Fibroblast of lung (primary cell): ENCODE measurements at regions not wholly inside any gene's neighbourhood (a gene's known extent, or its start where the extent isn't known, plus 50 kb on each side); places are given as distances from the start of the nearest gene placed in this dataset.

Experiments
- DNase-seq, 2 donors: peaks; one replicate each; pipeline versions ENCODE4 v3.0.0 to v3.0.0-alpha.2; 2010; ENCODE audit warnings: low read depth in 2 of 2
- H2AFZ ChIP-seq: 2 replicates; pipeline ENCODE4 v1.5.1; 2012; ENCODE audit warnings: low read length, control low read depth, inconsistent platforms
- H3K27ac ChIP-seq: 2 replicates; pipeline ENCODE4 v1.5.1; 2011; ENCODE audit warnings: low read length, control low read depth; ENCODE audit not compliant: insufficient read depth
- H3K27me3 ChIP-seq: 2 replicates; pipeline ENCODE4 v1.5.1; 2011; ENCODE audit warnings: mild to moderate bottlenecking, low read length; ENCODE audit not compliant: control insufficient read depth, insufficient read depth
- H3K36me3 ChIP-seq: 2 replicates; pipeline ENCODE4 v1.5.1; 2011; ENCODE audit warnings: low read length; ENCODE audit not compliant: control insufficient read depth, insufficient read depth
- H3K4me1 ChIP-seq: 2 replicates; pipeline ENCODE4 v1.5.1; 2011; ENCODE audit warnings: low read length; ENCODE audit not compliant: control insufficient read depth, insufficient read depth; ENCODE audit errors: extremely low read depth
- H3K4me2 ChIP-seq: 2 replicates; pipeline ENCODE4 v1.5.1; 2011; ENCODE audit warnings: low read length, control low read depth; ENCODE audit not compliant: insufficient read depth; ENCODE audit errors: extremely low read depth
- H3K4me3 ChIP-seq, 4 experiments: fragments of 200-600 bp in 1 of 4; sonication (generic) in 1 of 4; replicated peaks in 1 of 4; 2 replicates each; pipeline ENCODE4 v1.5.1; 2011 to 2016; ENCODE audit warnings: low read length in 4 of 4, low read depth in 3 of 4, mild to moderate bottlenecking in 3 of 4, control low read depth in 2 of 4, inconsistent platforms in 1 of 4, mixed read lengths in 1 of 4; ENCODE audit not compliant: insufficient read depth in 1 of 4; ENCODE audit errors: control extremely low read depth in 1 of 4
- H3K79me2 ChIP-seq: 2 replicates; pipeline ENCODE4 v1.5.1; 2012; ENCODE audit warnings: mild to moderate bottlenecking, low read length, inconsistent platforms; ENCODE audit not compliant: control insufficient read depth, insufficient read depth
- H3K9ac ChIP-seq: 2 replicates; pipeline ENCODE4 v1.5.1; 2011; ENCODE audit warnings: mild to moderate bottlenecking, low read length, control low read depth; ENCODE audit not compliant: insufficient read depth
- H3K9me3 ChIP-seq: 2 replicates; pipeline ENCODE4 v1.5.1; 2012; ENCODE audit warnings: low read depth, low read length; ENCODE audit not compliant: control insufficient read depth, insufficient read depth
- H4K20me1 ChIP-seq: 2 replicates; pipeline ENCODE4 v1.5.1; 2011; ENCODE audit warnings: low read length; ENCODE audit not compliant: control insufficient read depth, insufficient read depth; ENCODE audit errors: extremely low read depth
- CTCF ChIP-seq, 2 donors: IDR thresholded peaks in 1 of 2; conservative IDR thresholded peaks in 1 of 2; 1 replicate in 1 of 2; 2 replicates in 1 of 2; pipeline ENCODE4 v1.5.1; 2011 to 2012; ENCODE audit warnings: low read length in 2 of 2, control low read depth in 1 of 2, inconsistent platforms in 1 of 2, low read depth in 1 of 2, mild to moderate bottlenecking in 1 of 2
- EZH2 ChIP-seq: IDR thresholded peaks from 2 replicates; pipeline ENCODE4 v1.5.1; 2012; ENCODE audit warnings: low read length, control low read depth, mild to moderate bottlenecking; ENCODE audit errors: missing control alignments

- H2AFZ ChIP-seq = no peak overlapping the region
- no peaks in the 10 kb centered on the region for H3K9me3 ChIP-seq
- H3K27ac ChIP-seq = no peak overlapping the region
- H3K4me1 ChIP-seq = no peaks in the 10 kb centered on the region
- no peak overlapping the region for H3K4me3 ChIP-seq
- TF ChIP-seq CTCF (conservative IDR thresholded peaks at IDR 0.05 in 1 of 2, IDR thresholded peaks at IDR 0.05 in 1 of 2; ENCODE audit: low read depth in 1 of 2, low read length in 2 of 2) (no peak), EZH2 (no peak)
- DNase-seq = no peak
- H3K79me2 ChIP-seq = no peaks in the 10 kb centered on the region
- H4K20me1 ChIP-seq = no peaks in the 10 kb centered on the region
- H3K9ac ChIP-seq = no peak overlapping the region
- no peak overlapping the region for H3K4me2 ChIP-seq
- H3K27me3 ChIP-seq = peaks cover 3% of the 10 kb centered on the region
- H3K36me3 ChIP-seq = no peaks in the 10 kb centered on the region
Observed at GRCh38 chr16:11447836-11448235, 102.6 kb downstream of the RMI2 start.

- Histone ChIP-seq H2AFZ (no peak overlapping the region), H3K79me2 (no peaks in the 10 kb centered on the region), H3K27ac (no peak overlapping the region), H3K4me3 (no peak overlapping the region), H4K20me1 (no peaks in the 10 kb centered on the region), H3K27me3 (peaks cover 3% of the 10 kb centered on the region), H3K9me3 (no peaks in the 10 kb centered on the region), H3K9ac (no peak overlapping the region), H3K36me3 (no peaks in the 10 kb centered on the region), H3K4me1 (no peaks in the 10 kb centered on the region), H3K4me2 (no peak overlapping the region)
- no peak for TF ChIP-seq CTCF (conservative IDR thresholded peaks at IDR 0.05 in 1 of 2, IDR thresholded peaks at IDR 0.05 in 1 of 2; ENCODE audit: low read depth in 1 of 2, low read length in 2 of 2)
- no peak for TF ChIP-seq EZH2
- DNase-seq = no peak
Observed at GRCh38 chr16:11448796-11449416, 103.6 kb downstream of the RMI2 start.

- H3K36me3 ChIP-seq = no peaks in the 10 kb centered on the region
- no peak overlapping the region for H2AFZ ChIP-seq
- no peak overlapping the region for H3K4me3 ChIP-seq
- H3K9ac ChIP-seq = no peak overlapping the region
- H3K9me3 ChIP-seq = no peaks in the 10 kb centered on the region
- no peaks in the 10 kb centered on the region for H4K20me1 ChIP-seq
- H3K27ac ChIP-seq = no peak overlapping the region
- no peaks in the 10 kb centered on the region for H3K4me1 ChIP-seq
- H3K4me2 ChIP-seq = no peak overlapping the region
- no peak for DNase-seq
- TF ChIP-seq EZH2 (no peak), CTCF (conservative IDR thresholded peaks at IDR 0.05 in 1 of 2, IDR thresholded peaks at IDR 0.05 in 1 of 2; ENCODE audit: low read depth in 1 of 2, low read length in 2 of 2) (no peak)
- no peaks in the 10 kb centered on the region for H3K79me2 ChIP-seq
- peaks cover 3% of the 10 kb centered on the region for H3K27me3 ChIP-seq
Observed at GRCh38 chr16:11449716-11450115, 104.5 kb downstream of the RMI2 start.
